ENCODE measurements at regions not wholly inside any gene's neighbourhood (a gene's known extent, or its start where the extent isn't known, plus 50 kb on each side); places are given as distances from the start of the nearest gene placed in this dataset.
"Not testable (repeated sequence)": the region's sequence is repeated elsewhere in the genome, so short reads cannot be mapped to it uniquely, and the experiment has no call there.

DNA sequence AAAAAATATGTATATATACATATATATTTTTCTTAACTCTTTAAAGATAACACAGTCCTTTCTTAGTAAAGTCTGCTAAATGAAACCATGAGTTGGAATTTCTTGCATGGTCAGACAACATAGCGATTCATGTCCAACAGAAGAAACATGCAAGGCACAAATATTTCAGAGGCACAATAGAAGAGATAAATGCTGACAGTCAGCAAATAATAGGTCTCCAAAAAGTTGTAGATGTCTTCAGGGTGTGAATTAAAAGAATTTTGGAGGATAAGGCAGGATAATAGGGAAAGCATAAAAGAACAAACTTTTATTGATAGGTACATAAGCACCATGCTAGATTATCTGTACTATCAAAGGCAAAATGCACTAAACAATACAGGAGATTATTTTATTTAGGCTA is 800.2 kb downstream of the PLCL1 start:
- TF ChIP-seq POLR2A (IDR thresholded peaks at IDR 0.05): no peak
- 100% methylated on average over 1 of the region's 1 CpG for WGBS (ENCODE audit: insufficient coverage, low coverage, low lambda C conversion rate, missing lambda C conversion rate)
- Histone ChIP-seq H3K4me3 (no peak overlapping the region), H3K36me3 (no peaks in the 10 kb centered on the region), H3K4me1 (no peaks in the 10 kb centered on the region), H3K9me3 (no peaks in the 10 kb centered on the region), H3K27ac (no peak overlapping the region), H3K27me3 (no peaks in the 10 kb centered on the region)
- no peak for DNase-seq
- no peak for ATAC-seq
- intact Hi-C loops (cut with DNase I): no loop called here

DNA sequence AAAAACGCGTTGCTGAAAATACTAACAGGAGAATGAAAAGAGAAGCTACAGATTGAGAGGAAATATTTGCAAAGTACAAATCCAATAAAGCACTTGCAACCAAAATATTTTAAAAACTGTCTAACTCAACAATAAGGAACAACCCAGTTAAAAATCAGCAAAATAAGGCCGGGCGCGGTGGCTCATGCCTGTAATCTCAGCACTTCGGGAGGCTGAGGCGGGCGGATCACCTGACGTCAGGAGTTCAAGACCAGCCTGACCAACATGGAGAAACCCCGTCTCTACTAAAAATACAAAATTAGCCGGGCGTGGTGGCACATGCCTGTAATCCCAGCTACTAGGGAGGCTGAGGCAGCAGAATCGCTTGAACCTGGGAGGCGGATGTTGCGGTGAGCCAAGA is 798.6 kb downstream of the PLCL1 start:
- WGBS (ENCODE audit: insufficient coverage, low coverage, low lambda C conversion rate, missing lambda C conversion rate): 82% methylated on average over 15 of the region's 15 CpGs
- H3K36me3 ChIP-seq; H3K4me1 ChIP-seq; H3K9me3 ChIP-seq; H3K4me3 ChIP-seq; intact Hi-C loops (cut with DNase I); ATAC-seq; H3K27me3 ChIP-seq; DNase-seq; H3K27ac ChIP-seq: not testable (repeated sequence)

DNA sequence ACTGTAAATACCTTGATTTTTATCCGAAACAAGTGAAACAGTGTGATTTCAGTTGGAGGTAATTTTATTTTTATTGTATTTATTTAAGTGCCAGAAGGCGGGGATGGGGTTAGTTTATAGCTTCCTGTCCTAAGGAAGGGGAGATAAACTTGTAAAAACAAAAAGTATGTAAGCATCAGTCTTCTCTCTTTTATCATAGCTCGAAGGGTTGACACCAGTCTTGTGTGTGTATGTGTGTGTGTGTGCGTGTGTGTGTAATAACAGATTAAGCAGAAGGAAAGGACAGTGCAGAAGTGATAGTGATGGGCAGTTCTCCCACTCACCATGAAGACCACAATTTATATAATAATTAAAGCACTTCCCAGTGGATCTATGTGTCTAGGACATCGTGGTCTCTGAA is 793.3 kb downstream of the PLCL1 start:
- H3K36me3 ChIP-seq: no peaks in the 10 kb centered on the region
- DNase-seq: no peak
- H3K27me3 ChIP-seq: no peaks in the 10 kb centered on the region
- H3K4me3 ChIP-seq: no peak overlapping the region
- no peak for ATAC-seq
- WGBS (ENCODE audit: insufficient coverage, low coverage, low lambda C conversion rate, missing lambda C conversion rate): 46% methylated on average over 5 of the region's 5 CpGs
- no peak for TF ChIP-seq POLR2A (IDR thresholded peaks at IDR 0.05)
- TF ChIP-seq, protein P1, sequence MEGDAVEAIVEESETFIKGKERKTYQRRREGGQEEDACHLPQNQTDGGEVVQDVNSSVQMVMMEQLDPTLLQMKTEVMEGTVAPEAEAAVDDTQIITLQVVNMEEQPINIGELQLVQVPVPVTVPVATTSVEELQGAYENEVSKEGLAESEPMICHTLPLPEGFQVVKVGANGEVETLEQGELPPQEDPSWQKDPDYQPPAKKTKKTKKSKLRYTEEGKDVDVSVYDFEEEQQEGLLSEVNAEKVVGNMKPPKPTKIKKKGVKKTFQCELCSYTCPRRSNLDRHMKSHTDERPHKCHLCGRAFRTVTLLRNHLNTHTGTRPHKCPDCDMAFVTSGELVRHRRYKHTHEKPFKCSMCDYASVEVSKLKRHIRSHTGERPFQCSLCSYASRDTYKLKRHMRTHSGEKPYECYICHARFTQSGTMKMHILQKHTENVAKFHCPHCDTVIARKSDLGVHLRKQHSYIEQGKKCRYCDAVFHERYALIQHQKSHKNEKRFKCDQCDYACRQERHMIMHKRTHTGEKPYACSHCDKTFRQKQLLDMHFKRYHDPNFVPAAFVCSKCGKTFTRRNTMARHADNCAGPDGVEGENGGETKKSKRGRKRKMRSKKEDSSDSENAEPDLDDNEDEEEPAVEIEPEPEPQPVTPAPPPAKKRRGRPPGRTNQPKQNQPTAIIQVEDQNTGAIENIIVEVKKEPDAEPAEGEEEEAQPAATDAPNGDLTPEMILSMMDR (IDR thresholded peaks at IDR 0.05): no peak
- H3K27ac ChIP-seq: no peak overlapping the region
- H3K9me3 ChIP-seq: no peaks in the 10 kb centered on the region
- intact Hi-C loops (cut with DNase I): no loop called here
- H3K4me1 ChIP-seq: no peaks in the 10 kb centered on the region

DNA sequence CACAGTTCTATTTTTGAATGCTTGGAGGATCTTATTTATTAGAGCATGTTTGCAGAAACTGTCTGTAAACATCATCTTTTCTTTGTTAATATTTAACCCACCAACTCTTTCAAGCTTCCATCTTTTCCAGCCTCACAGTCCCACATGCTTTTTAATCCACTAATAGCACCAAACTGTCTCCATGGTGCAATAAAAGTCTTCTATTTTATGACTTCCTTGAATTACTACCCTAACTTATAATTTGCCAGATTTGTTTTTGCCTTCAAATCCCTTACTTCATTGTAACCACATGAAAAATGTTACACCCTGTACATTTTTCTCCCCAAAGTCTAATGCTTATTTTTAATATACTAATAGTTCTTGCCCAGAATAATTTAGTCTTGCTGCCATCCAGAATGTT is 792.6 kb downstream of the PLCL1 start:
- H3K9me3 ChIP-seq: no peaks in the 10 kb centered on the region
- no peak for DNase-seq
- no peaks in the 10 kb centered on the region for H3K36me3 ChIP-seq
- no peak for ATAC-seq
- intact Hi-C loops (cut with DNase I): no loop called here
- no peak overlapping the region for H3K4me3 ChIP-seq
- H3K27ac ChIP-seq: no peak overlapping the region
- H3K27me3 ChIP-seq: no peaks in the 10 kb centered on the region
- H3K4me1 ChIP-seq: no peaks in the 10 kb centered on the region
- TF ChIP-seq, protein P1 (IDR thresholded peaks at IDR 0.05): no peak
- no peak for TF ChIP-seq POLR2A (IDR thresholded peaks at IDR 0.05)

DNA sequence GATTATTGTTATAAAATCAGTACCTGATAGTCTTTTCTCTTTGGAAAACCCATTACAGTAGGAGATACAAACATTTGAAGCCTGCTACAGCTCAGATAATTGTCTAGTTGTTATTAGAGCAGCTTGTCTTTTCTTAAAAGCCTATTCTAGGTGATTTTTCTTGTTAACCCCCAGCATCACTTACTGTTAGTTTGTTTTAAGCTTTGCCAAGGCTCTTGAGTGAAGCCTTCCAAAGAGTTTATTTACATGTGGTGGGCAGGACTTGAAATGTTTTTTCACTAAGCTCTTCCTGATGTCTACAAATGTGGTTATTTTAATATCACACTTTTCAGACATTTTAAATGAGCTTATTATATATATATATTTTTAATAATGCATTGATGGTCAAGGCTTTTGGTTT is 791.3 kb downstream of the PLCL1 start:
- H3K4me1 ChIP-seq: no peaks in the 10 kb centered on the region
- no peak for ATAC-seq
- TF ChIP-seq, protein P1 (IDR thresholded peaks at IDR 0.05): no peak
- TF ChIP-seq POLR2A (IDR thresholded peaks at IDR 0.05): no peak
- no peaks in the 10 kb centered on the region for H3K36me3 ChIP-seq
- H3K27ac ChIP-seq: no peak overlapping the region
- DNase-seq: no peak
- no peaks in the 10 kb centered on the region for H3K27me3 ChIP-seq
- no peak overlapping the region for H3K4me3 ChIP-seq
- intact Hi-C loops (cut with DNase I): no loop called here
- no peaks in the 10 kb centered on the region for H3K9me3 ChIP-seq

DNA sequence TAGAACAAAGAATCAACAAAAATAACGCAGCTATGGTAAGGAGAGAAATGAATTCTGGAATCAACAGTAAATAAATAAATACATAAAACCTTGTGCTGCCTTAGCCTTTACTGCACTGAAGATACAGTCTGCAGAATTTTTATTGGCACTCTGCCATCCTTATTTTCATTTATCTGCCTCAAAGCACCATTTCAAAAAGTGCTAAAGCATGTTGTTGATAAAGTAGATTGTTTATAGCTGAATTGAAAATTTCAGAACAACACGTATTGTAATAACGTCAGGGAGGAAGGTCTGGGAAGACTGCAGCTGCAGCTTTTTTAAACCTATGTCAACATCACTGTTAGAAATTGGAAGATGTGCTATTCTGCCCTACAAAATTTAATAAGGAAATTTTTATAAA is 787.2 kb downstream of the PLCL1 start:
- no peaks in the 10 kb centered on the region for H3K27me3 ChIP-seq
- TF ChIP-seq, protein P1 (IDR thresholded peaks at IDR 0.05): no peak
- TF ChIP-seq POLR2A (IDR thresholded peaks at IDR 0.05): no peak
- intact Hi-C loops (cut with DNase I): no loop called here
- no peak overlapping the region for H3K4me3 ChIP-seq
- no peaks in the 10 kb centered on the region for H3K4me1 ChIP-seq
- ATAC-seq: no peak
- DNase-seq: no peak
- no peaks in the 10 kb centered on the region for H3K9me3 ChIP-seq
- 58% methylated on average over 3 of the region's 3 CpGs for WGBS (ENCODE audit: insufficient coverage, low coverage, low lambda C conversion rate, missing lambda C conversion rate)
- no peaks in the 10 kb centered on the region for H3K36me3 ChIP-seq
- H3K27ac ChIP-seq: no peak overlapping the region
